Right lobe of liver (tissue), 6 donors: ENCODE measurements at regions not wholly inside any gene's neighbourhood (a gene's known extent, or its start where the extent isn't known, plus 50 kb on each side); places are given as distances from the start of the nearest gene placed in this dataset.

Experiments
- ATAC-seq, 4 donors: fragments of 200-7000 bp; cut with Tn5 transposase; one replicate each; pipeline ENCODE4 v1.9.1; 2020; ENCODE audit warnings: mild to moderate bottlenecking in 4 of 4, moderate library complexity in 4 of 4
- DNase-seq, 3 donors: peaks; one replicate each; pipeline ENCODE4 v3.0.0-alpha.2; 2020
- H3K27ac ChIP-seq, 3 donors: fragments of 200-600 bp; one replicate each; pipeline ENCODE4 v1.8.0; 2022
- H3K27me3 ChIP-seq, 2 donors: fragments of 200-600 bp; one replicate each; pipeline ENCODE4 v1.8.0; 2022
- H3K36me3 ChIP-seq, 4 donors: fragments of 200-600 bp; sonication (generic) in 1 of 4; one replicate each; pipeline versions ENCODE4 v1.5.1 to v1.8.0; 2017 to 2022; ENCODE audit warnings: control low read depth in 1 of 4
- H3K4me1 ChIP-seq, 4 donors: fragments of 200-600 bp; sonication (generic) in 1 of 4; one replicate each; pipeline versions ENCODE4 v1.5.1 to v1.8.0; 2017 to 2022; ENCODE audit warnings: control low read depth in 1 of 4
- H3K4me3 ChIP-seq, 3 donors: fragments of 200-600 bp; one replicate each; pipeline ENCODE4 v1.8.0; 2022
- H3K9me3 ChIP-seq, 4 donors: fragments of 200-600 bp; sonication (generic) in 1 of 4; one replicate each; pipeline versions ENCODE4 v1.5.1 to v1.8.0; 2017 to 2022; ENCODE audit warnings: control low read depth in 1 of 4
- CTCF ChIP-seq, 4 donors: fragments of 200-600 bp in 3 of 4; fragments of 450-650 bp in 1 of 4; IDR thresholded peaks; one replicate each; pipeline versions ENCODE4 v1.5.1 to v1.8.0; 2016 to 2022; ENCODE audit warnings: antibody characterized with exemption in 4 of 4, mild to moderate bottlenecking in 2 of 4
- POLR2A ChIP-seq: fragments of 450-650 bp; IDR thresholded peaks from one replicate; pipeline ENCODE4 v1.6.1; 2017; ENCODE audit warnings: antibody characterized with exemption, mild to moderate bottlenecking
- WGBS: methylation state at CpG from one replicate; pipeline ENCODE4 v1.1.6; 2018; ENCODE audit warnings: low coverage, low lambda C conversion rate; ENCODE audit not compliant: insufficient coverage; ENCODE audit errors: missing lambda C conversion rate; 5-methylcytosine and 5-hydroxymethylcytosine counted together
- intact Hi-C, 2 donors: fragments of 100-400 bp; cut with DNase I; formaldehyde crosslinking; loops; one replicate each; pipeline versions ENCODE4 v1.11.2 to v1.14.1; 2022
- donor health status: DM: no; HTN: yes; CAD: no.
- donor health status: DM: no; HTN: no; CAD: no.
- donor health status: DM: no; HTN: no; CAD: no.
- donor health status: DM: no; HTN: yes; CAD: no.
- donor health status: DM: no; HTN: yes; CAD: no.

- H3K27me3 ChIP-seq, result no peaks in the 10 kb centered on the region
- no peak overlapping the region for H3K4me3 ChIP-seq
- no peak overlapping the region for H3K27ac ChIP-seq
- intact Hi-C loops, result no loop called here
- no peaks in the 10 kb centered on the region for H3K9me3 ChIP-seq
- ATAC-seq (no peak), DNase-seq (no peak)
- H3K36me3 ChIP-seq, result no peaks in the 10 kb centered on the region
- WGBS, result 18% methylated on average over 1 of the region's 1 CpG
- H3K4me1 ChIP-seq, result no peaks in the 10 kb centered on the region
- no peak for TF ChIP-seq POLR2A
- TF ChIP-seq CTCF (IDR thresholded peaks at IDR 0.05), result no peak
Measured at GRCh38 chr2:79355569-79355968, 157.3 kb upstream of the CTNNA2 start.

GRCh38 chr2:79327460-79327859 is 167.9 kb upstream of the REG3A start:
- Histone ChIP-seq H3K36me3 (no peaks in the 10 kb centered on the region), H3K27me3 (no peaks in the 10 kb centered on the region), H3K4me1 (no peaks in the 10 kb centered on the region), H3K27ac (no peak overlapping the region), H3K9me3 (no peaks in the 10 kb centered on the region), H3K4me3 (no peak overlapping the region)
- DNase-seq, result no peak
- no peak for ATAC-seq
- TF ChIP-seq POLR2A (no peak), CTCF (IDR thresholded peaks at IDR 0.05) (peak in 3 of 4 donors; percentile 11 to 25 (median 12))
- intact Hi-C loops, result no loop called here

GRCh38 chr2:79320871-79321270 is 161.3 kb upstream of the REG3A start:
- no peaks in the 10 kb centered on the region for H3K27me3 ChIP-seq
- no peaks in the 10 kb centered on the region for H3K4me1 ChIP-seq
- H3K9me3 ChIP-seq, result no peaks in the 10 kb centered on the region
- no peak for TF ChIP-seq POLR2A
- TF ChIP-seq CTCF (IDR thresholded peaks at IDR 0.05), result no peak
- ATAC-seq (no peak), DNase-seq (no peak)
- H3K36me3 ChIP-seq, result no peaks in the 10 kb centered on the region
- intact Hi-C loops, result no loop called here
- no peak overlapping the region for H3K27ac ChIP-seq
- no peak overlapping the region for H3K4me3 ChIP-seq
- WGBS, result 35% methylated on average over 1 of the region's 1 CpG

- DNase-seq (no peak), ATAC-seq (no peak)
- H3K4me1 ChIP-seq, result no peaks in the 10 kb centered on the region
- WGBS, result 45% methylated on average over 2 of the region's 2 CpGs
- H3K27me3 ChIP-seq, result no peaks in the 10 kb centered on the region
- no peak overlapping the region for H3K27ac ChIP-seq
- TF ChIP-seq CTCF (IDR thresholded peaks at IDR 0.05) (no peak), POLR2A (no peak)
- H3K9me3 ChIP-seq, result no peaks in the 10 kb centered on the region
- H3K36me3 ChIP-seq, result no peaks in the 10 kb centered on the region
- H3K4me3 ChIP-seq, result no peak overlapping the region
- intact Hi-C loops, result no loop called here
Measured at GRCh38 chr2:79294994-79295393, 135.4 kb upstream of the REG3A start.

GRCh38 chr2:79292958-79293315 is 133.4 kb upstream of the REG3A start:
- no peak overlapping the region for H3K27ac ChIP-seq
- 40% methylated on average over 1 of the region's 1 CpG for WGBS
- H3K27me3 ChIP-seq, result no peaks in the 10 kb centered on the region
- H3K9me3 ChIP-seq, result no peaks in the 10 kb centered on the region
- no peak for TF ChIP-seq CTCF (IDR thresholded peaks at IDR 0.05)
- TF ChIP-seq POLR2A, result no peak
- no peak for DNase-seq
- ATAC-seq, result no peak
- H3K4me1 ChIP-seq, result no peaks in the 10 kb centered on the region
- intact Hi-C loops, result no loop called here
- H3K4me3 ChIP-seq, result no peak overlapping the region
- no peaks in the 10 kb centered on the region for H3K36me3 ChIP-seq
